Gastroesophageal sphincter (tissue), 4 donors: ENCODE measurements at regions not wholly inside any gene's neighbourhood (a gene's known extent, or its start where the extent isn't known, plus 50 kb on each side); places are given as distances from the start of the nearest gene placed in this dataset.

Experiments used
- ATAC-seq: fragments of 150-250 bp; one replicate; pipeline ENCODE4 v1.9.1; 2016; ENCODE audit warnings: mild to moderate bottlenecking, moderate library complexity
- H3K27ac ChIP-seq, 4 donors: fragments of 200-600 bp; sonication (generic) in 3 of 4; 1 replicate in 3 of 4; 2 replicates in 1 of 4; pipeline ENCODE4 v1.5.1; 2016 to 2019
- H3K27me3 ChIP-seq: fragments of 200-600 bp; sonication (generic); one replicate; pipeline ENCODE4 v1.5.1; 2019
- H3K36me3 ChIP-seq, 2 donors: fragments of 200-600 bp; sonication (generic); one replicate each; pipeline ENCODE4 v1.5.1; 2019; ENCODE audit warnings: control low read depth in 1 of 2
- H3K4me1 ChIP-seq, 3 donors: fragments of 200-600 bp; sonication (generic); 1 replicate in 2 of 3; 2 replicates in 1 of 3; pipeline ENCODE4 v1.5.1; 2016 to 2019; ENCODE audit warnings: control low read depth in 2 of 3
- H3K4me3 ChIP-seq, 2 donors: fragments of 200-600 bp; sonication (generic); one replicate each; pipeline ENCODE4 v1.5.1; 2019; ENCODE audit warnings: mild to moderate bottlenecking in 1 of 2, moderate library complexity in 1 of 2
- H3K9me3 ChIP-seq, 3 donors: fragments of 200-600 bp; sonication (generic); one replicate each; pipeline ENCODE4 v1.5.1; 2017 to 2019; ENCODE audit warnings: control low read depth in 2 of 3
- EP300 ChIP-seq: sonication (generic); formaldehyde crosslinking; IDR thresholded peaks from one replicate; pipeline ENCODE4 v1.6.1; 2017; ENCODE audit warnings: antibody characterized with exemption, mild to moderate bottlenecking
- POLR2A ChIP-seq, 2 donors: fragments of 450-650 bp; IDR thresholded peaks; one replicate each; pipeline ENCODE4 v1.6.1; 2017; ENCODE audit warnings: antibody characterized with exemption in 2 of 2, mild to moderate bottlenecking in 2 of 2, moderate library complexity in 1 of 2
- POLR2AphosphoS5 ChIP-seq: sonication (generic); formaldehyde crosslinking; IDR thresholded peaks from one replicate; pipeline ENCODE4 v1.6.1; 2017; ENCODE audit warnings: antibody characterized with exemption
- WGBS, 2 donors: methylation state at CpG; one replicate each; pipeline ENCODE4 v1.1.5; 2018; ENCODE audit warnings: low coverage in 1 of 2; 5-methylcytosine and 5-hydroxymethylcytosine counted together
- TF ChIP-seq, protein P1 (sequence below), 4 experiments: fragments of 200-600 bp in 2 of 4; fragments of 450-650 bp in 2 of 4; sonication (generic) in 1 of 4; IDR thresholded peaks; one replicate each; pipeline ENCODE4 v1.5.1; 2017 to 2019; ENCODE audit warnings: antibody characterized with exemption in 4 of 4, mild to moderate bottlenecking in 2 of 4, moderate library complexity in 2 of 4

DNA sequence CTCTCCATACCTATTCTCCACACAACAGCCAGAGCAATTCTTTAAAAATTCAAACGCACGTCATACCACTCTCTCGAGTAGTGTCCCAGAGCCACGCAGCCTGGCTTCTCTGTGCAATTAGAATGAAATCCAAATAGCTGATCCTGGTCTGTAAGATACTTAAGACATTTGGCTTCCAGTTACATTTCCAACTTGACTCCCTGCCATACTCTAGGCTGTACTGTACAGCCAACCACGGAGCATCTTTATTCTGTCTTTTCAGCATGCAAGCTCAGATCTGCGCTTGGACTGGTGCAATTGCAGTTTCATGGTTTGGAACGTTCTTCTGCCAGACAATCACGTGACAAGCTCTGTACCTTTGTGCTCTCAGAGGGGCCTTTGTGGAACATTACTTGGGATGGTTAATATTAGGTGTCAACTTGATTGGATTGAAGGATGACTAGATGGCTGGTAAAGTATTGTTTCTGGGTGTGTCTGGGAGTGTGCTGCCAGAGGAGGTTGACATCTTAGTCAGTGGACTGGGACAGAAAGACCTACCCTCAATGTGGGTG, 325.6 kb downstream of the SOX11 start:
- Histone ChIP-seq H3K9me3 (no peaks in the 10 kb centered on the region), H3K36me3 (no peaks in the 10 kb centered on the region), H3K4me1 (no peaks in the 10 kb centered on the region), H3K27ac (no peak overlapping the region), H3K4me3 (no peak overlapping the region), H3K27me3 (no peaks in the 10 kb centered on the region)
- WGBS, 2 donors, result 60 to 62% methylated on average over 6 to 8 of the region's 8 CpGs
- no peak for ATAC-seq
- TF ChIP-seq POLR2AphosphoS5 (no peak), EP300 (no peak), POLR2A (IDR thresholded peaks at IDR 0.05) (no peak)
- TF ChIP-seq, protein P1, sequence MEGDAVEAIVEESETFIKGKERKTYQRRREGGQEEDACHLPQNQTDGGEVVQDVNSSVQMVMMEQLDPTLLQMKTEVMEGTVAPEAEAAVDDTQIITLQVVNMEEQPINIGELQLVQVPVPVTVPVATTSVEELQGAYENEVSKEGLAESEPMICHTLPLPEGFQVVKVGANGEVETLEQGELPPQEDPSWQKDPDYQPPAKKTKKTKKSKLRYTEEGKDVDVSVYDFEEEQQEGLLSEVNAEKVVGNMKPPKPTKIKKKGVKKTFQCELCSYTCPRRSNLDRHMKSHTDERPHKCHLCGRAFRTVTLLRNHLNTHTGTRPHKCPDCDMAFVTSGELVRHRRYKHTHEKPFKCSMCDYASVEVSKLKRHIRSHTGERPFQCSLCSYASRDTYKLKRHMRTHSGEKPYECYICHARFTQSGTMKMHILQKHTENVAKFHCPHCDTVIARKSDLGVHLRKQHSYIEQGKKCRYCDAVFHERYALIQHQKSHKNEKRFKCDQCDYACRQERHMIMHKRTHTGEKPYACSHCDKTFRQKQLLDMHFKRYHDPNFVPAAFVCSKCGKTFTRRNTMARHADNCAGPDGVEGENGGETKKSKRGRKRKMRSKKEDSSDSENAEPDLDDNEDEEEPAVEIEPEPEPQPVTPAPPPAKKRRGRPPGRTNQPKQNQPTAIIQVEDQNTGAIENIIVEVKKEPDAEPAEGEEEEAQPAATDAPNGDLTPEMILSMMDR (IDR thresholded peaks at IDR 0.05), result no peak

DNA sequence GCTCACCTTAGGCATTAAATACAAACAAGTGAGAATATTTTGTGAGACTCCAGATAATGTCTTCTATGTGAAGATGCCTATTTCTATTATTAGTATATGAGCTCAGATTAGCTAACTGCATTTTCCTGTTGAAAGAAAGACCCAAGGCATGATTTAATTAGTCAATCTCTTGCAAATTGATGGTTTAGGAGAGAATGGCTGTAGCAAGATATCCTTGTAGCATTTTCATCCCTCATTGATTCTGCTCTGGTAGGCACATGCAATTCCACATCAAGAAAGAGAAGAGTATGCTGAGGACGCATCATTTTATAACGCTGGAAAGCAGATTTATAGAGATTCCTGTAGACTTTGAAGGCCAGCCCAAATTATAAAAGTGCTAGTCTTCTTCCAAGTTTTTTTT, 332.0 kb downstream of the SOX11 start:
- 95 to 100% methylated on average over 2 of the region's 2 CpGs for WGBS, 2 donors
- H3K36me3 ChIP-seq, result no peaks in the 10 kb centered on the region
- TF ChIP-seq EP300, result no peak
- TF ChIP-seq POLR2AphosphoS5, result no peak
- TF ChIP-seq, protein P1 (IDR thresholded peaks at IDR 0.05), result no peak
- TF ChIP-seq POLR2A (IDR thresholded peaks at IDR 0.05), result no peak

DNA sequence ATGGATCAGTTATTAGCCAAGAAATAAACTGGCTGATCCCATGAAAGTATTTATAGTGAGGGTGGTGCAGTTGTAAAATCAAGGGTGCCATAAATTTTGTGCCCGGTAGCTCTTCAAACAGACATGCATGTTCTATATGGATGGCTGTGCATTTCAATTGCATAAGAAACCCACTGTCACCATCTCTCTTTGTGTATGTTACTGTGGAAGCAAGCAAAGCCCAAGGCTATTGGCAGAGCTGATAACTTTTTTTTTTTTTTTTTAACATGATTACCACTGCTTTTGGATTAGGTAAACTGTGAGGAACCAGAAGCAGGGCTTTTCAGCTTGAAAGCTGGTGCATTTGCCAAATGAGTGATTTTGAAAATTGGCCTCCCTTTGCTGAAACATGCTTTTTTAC, 332.6 kb downstream of the SOX11 start:
- H3K36me3 ChIP-seq, result no peaks in the 10 kb centered on the region
- H3K27ac ChIP-seq, result no peak overlapping the region
- no peaks in the 10 kb centered on the region for H3K4me1 ChIP-seq
- no peak overlapping the region for H3K4me3 ChIP-seq
- no peaks in the 10 kb centered on the region for H3K9me3 ChIP-seq
- 79% methylated on average over 1 of the region's 1 CpG; no CpG with 5 or more reads in 1 of the 2 donors for WGBS, 2 donors
- ATAC-seq, result no peak
- peaks cover 7% of the 10 kb centered on the region for H3K27me3 ChIP-seq
- TF ChIP-seq EP300 (no peak), POLR2A (IDR thresholded peaks at IDR 0.05) (no peak), POLR2AphosphoS5 (no peak)
- TF ChIP-seq, protein P1 (IDR thresholded peaks at IDR 0.05), result no peak

More for the DNA sequence above, 332.0 kb downstream of the SOX11 start:
- Histone ChIP-seq H3K27me3 (peaks cover 3% of the 10 kb centered on the region), H3K27ac (no peak overlapping the region), H3K4me3 (no peak overlapping the region), H3K9me3 (no peaks in the 10 kb centered on the region), H3K4me1 (no peaks in the 10 kb centered on the region)
- no peak for ATAC-seq

DNA sequence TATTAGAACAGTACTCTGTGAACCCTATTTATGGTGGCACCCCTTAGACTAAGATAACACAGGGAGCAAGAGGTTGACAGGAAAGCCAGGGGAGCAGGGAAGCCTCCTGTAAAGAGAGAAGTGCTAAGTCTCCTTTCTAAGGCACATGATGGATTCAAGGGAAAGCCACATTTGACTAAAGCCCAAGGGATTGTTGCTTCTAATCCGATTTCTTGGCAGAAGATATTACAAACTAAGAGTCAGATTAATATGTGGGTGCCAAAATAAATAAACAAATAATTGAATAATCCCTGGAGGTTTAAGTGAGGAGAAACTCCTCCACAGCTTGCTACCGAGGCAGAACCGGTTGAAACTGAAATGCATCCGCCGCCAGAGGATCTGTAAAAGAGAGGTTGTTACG, 333.2 kb downstream of the SOX11 start:
- ATAC-seq, result no peak
- TF ChIP-seq, protein P1 (IDR thresholded peaks at IDR 0.05), result no peak
- TF ChIP-seq POLR2A (IDR thresholded peaks at IDR 0.05), result no peak
- TF ChIP-seq POLR2AphosphoS5, result no peak
- no peaks in the 10 kb centered on the region for H3K36me3 ChIP-seq
- H3K27me3 ChIP-seq, result peaks cover 12% of the 10 kb centered on the region
- no peak overlapping the region for H3K4me3 ChIP-seq
- H3K27ac ChIP-seq, result no peak overlapping the region
- 40 to 66% methylated on average over 2 to 6 of the region's 6 CpGs for WGBS, 2 donors
- no peaks in the 10 kb centered on the region for H3K4me1 ChIP-seq
- no peaks in the 10 kb centered on the region for H3K9me3 ChIP-seq

DNA sequence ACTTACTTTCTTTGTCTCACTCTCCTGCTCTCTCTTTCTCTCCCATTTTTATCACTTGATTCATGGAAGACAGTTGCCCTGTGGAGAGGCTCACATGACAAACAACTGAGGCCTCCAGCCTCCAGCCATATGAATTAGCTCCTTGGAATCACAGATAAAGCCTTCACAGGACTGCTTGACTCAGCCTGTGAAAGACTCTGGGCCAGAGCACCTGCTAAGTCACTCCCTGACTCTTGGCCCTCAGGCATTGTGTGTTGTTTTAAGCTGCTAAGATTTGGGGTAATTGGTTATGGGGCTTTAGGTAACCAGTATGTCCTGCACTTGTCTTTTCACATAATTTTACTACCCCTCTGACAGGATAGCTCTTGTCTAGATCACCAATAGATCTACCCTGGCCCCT, 334.9 kb downstream of the SOX11 start:
- TF ChIP-seq, protein P1 (IDR thresholded peaks at IDR 0.05), result no peak
- TF ChIP-seq POLR2AphosphoS5 (no peak), EP300 (no peak), POLR2A (IDR thresholded peaks at IDR 0.05) (no peak)
- no peak overlapping the region for H3K4me3 ChIP-seq
- H3K9me3 ChIP-seq, result no peaks in the 10 kb centered on the region
- no peaks in the 10 kb centered on the region for H3K36me3 ChIP-seq
- H3K27me3 ChIP-seq, result peaks cover 12% of the 10 kb centered on the region
- no peak for ATAC-seq
- no peaks in the 10 kb centered on the region for H3K4me1 ChIP-seq
- H3K27ac ChIP-seq, result no peak overlapping the region
